ENCODE measurements at regions not wholly inside any gene's neighbourhood (a gene's known extent, or its start where the extent isn't known, plus 50 kb on each side); places are given as distances from the start of the nearest gene placed in this dataset.
"Not testable (repeated sequence)": the region's sequence is repeated elsewhere in the genome, so short reads cannot be mapped to it uniquely, and the experiment has no call there.

- DNase-seq = no peak
Measured at GRCh38 chr5:96483878-96484277, 50.8 kb upstream of the PCSK1 start.

- no peak for DNase-seq
Measured at GRCh38 chr5:96487859-96488258, 54.8 kb upstream of the PCSK1 start.

DNA sequence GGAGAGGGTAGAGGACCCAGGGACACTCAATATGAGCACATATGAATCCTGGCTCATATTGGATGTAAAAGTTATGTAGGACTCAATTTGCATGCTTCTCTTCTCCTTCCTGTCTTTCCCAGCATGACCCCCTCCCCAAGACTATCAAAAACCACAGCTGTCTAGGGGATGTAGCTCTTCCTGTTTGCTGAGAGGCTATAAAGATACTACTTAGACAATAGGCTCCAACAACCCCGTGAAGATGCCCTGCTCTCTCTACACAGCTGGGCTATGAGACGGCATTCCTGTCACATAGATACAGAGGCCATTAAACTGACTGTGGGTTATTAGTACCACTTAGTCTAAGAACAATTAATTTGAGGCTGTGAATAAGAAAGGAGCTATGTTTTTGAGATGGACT lies 56.5 kb upstream of the PCSK1 start:
- DNase-seq = peak in 1 of 3 experiments; percentile 4

GRCh38 chr5:96492459-96493047 lies 59.5 kb upstream of the PCSK1 start:
- DNase-seq = no peak

DNA sequence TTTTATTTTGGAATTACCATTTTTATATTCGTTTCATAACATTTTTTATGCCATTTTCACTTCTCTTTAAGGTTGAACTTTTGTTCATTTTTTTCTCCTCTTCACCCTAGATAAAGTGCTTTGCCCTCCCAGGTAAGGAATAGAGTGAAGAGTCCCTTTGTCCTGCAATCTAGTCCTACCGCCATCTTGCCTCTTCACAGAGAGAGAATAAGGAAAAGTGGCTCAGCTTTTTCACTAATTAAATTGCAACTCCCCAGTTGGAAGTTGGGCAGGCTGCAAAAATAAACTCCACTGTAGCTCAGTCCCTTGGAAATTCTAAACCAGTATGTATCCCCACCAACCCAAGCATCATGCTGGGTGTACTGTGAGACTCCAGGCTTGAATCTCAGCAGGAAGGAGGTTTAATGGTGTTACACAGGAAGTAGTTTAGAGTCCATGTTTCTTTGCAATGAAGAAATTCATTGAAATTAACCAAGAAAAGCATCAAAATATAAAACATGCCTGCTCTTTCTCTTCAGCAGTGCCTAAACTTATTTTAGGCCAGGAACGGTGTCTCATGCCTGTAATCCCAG lies 60.3 kb upstream of the PCSK1 start:
- no peak for DNase-seq

DNA sequence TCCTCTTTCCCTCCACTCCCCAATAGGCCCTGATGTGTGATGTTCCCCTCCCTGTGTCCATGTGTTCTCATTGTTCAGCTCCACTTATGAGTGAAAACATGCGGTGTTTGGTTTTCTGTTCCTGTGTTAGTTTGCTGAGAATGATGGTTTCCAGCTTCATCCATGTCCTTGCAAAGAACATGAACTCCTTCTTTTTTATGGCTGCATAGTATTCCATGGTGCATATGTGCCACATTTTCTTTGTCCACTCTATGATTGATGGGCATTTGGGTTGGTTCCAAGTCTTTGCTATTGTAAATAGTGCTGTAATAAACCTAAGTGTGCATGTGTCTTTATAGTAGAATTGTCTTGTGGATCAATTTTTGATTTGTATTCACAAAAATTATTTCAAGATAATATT lies 62.4 kb upstream of the PCSK1 start:
- DNase-seq = not testable (repeated sequence)

DNA sequence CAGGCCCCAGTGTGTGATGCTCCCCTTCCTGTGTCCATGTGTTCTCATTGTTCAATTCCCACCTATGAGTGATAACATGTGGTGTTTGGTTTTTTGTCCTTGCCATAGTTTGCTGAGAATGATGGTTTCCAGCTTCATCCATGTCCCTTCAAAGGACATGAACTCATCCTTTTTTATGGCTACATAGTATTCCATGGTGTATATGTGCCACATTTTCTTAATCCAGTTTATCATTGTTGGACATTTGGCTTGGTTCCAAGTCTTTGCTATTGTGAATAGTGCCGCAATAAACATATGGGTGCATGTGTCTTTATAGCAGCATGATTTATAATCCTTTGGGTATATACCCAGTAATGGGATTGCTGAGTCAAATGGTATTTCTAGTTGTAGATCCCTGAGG lies 64.0 kb upstream of the PCSK1 start:
- not testable (repeated sequence) for DNase-seq

DNA sequence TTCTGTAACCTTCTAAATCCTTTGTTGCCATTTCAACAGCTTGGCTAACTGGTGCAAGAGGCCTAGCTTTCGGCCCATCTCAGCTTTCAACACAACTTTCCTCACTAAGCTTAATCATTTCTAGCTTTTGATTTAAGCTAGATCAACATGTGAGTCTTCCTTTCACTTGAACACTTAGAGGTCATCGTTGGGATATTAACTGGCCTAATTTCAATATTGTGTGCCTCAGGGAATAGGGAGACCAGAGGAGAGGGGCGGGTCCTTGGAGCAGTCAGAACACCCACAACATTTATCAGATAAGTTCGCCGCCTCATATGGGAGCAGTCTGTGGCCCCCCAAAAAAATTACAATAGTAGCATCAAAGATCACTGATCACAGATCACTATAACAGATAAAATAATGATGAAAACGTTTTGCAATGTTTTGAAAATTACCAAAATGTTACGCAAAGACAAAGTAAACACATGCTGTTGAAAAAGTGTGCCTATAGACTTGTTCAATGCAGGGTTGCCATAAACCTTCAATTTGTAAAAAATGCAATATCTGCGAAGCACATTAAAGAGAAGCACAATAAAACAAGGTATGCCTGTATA lies 66.8 kb upstream of the PCSK1 start:
- no peak for DNase-seq

- no peak for DNase-seq
Measured at GRCh38 chr5:96501991-96502646, 69.1 kb upstream of the PCSK1 start.

- peak in 2 of 3 experiments; percentile 13 to 29 for DNase-seq
Measured at GRCh38 chr5:96503501-96504236, 70.6 kb upstream of the PCSK1 start.

- DNase-seq = no peak
Measured at GRCh38 chr5:96506376-96506775, 73.3 kb upstream of the PCSK1 start.

GRCh38 chr5:96506866-96507527 lies 73.9 kb upstream of the PCSK1 start:
- DNase-seq = no peak

- DNase-seq = no peak
Measured at GRCh38 chr5:96509316-96509715, 76.3 kb upstream of the PCSK1 start.

DNA sequence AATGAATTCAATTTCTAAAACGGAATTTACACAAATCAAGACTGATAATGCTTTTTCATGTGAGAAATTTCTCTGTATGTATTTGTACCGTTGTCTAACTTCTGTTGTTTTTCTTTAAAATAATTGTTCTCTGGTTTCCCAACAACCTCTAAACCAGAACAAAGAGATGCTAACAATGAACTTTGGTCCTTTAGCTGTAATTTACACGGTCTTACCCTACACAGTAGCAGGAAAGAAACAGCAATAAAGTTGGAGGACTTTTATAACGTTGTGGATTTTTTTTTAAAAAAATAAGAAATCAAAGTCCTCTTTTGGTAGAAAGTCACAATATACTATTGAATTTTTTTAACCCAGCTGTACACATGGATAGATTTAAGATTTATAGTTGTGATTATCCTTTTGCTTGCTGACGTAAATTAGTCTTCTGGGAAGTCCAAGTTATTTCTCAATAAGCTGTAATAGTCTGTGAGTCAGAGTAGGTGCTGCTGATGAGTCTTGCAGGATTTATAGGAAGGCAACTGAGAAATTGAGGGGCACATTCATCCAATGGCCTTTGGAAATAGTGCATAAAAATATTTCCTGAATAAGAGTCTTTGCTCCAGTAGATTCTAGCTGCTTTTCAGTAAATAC lies 76.8 kb upstream of the PCSK1 start:
- DNase-seq = no peak

- peak in 1 of 3 experiments; percentile 48 for DNase-seq
Measured at GRCh38 chr5:96516631-96517071, 83.6 kb upstream of the PCSK1 start.

- DNase-seq = peak; percentile 7 to 80 (median 77)
Measured at GRCh38 chr5:96517295-96517694, 84.2 kb upstream of the PCSK1 start.

- no peak for DNase-seq
Measured at GRCh38 chr5:96520345-96520744, 87.3 kb upstream of the PCSK1 start.

DNA sequence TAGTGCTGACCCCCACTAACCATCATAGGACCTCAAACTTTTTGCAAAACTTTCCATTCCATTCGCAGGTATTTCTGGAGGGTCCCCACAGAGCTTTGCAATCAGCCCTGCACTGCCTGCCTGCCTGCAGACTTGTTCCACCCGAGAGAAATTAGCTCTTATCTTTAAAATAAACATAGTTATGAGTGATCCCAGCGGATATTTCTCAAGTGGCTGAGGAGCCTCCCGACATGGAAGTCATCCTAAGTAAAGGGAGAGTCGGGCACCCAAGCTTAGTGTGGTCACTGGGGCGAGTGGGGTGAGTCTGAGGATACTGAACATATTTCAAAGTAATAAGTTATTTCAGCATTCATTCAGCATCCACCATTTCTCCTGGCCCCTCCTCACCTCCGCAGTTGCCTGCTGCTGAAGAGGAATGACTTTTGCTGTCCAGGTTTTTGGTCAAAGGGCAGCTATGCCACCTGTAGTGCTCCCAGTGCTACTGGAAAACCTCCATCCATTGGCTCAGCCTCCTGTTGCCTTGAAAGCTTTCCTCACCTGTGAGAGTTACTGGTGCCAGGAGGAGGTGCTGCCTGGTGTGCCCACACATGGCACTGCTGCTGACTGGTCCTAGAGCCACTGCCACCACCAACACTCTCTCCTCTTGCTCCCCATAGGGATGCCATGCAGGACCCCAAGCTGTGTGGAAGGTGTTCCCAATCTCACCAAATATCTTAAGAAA lies 89.7 kb upstream of the PCSK1 start:
- DNase-seq = no peak

DNA sequence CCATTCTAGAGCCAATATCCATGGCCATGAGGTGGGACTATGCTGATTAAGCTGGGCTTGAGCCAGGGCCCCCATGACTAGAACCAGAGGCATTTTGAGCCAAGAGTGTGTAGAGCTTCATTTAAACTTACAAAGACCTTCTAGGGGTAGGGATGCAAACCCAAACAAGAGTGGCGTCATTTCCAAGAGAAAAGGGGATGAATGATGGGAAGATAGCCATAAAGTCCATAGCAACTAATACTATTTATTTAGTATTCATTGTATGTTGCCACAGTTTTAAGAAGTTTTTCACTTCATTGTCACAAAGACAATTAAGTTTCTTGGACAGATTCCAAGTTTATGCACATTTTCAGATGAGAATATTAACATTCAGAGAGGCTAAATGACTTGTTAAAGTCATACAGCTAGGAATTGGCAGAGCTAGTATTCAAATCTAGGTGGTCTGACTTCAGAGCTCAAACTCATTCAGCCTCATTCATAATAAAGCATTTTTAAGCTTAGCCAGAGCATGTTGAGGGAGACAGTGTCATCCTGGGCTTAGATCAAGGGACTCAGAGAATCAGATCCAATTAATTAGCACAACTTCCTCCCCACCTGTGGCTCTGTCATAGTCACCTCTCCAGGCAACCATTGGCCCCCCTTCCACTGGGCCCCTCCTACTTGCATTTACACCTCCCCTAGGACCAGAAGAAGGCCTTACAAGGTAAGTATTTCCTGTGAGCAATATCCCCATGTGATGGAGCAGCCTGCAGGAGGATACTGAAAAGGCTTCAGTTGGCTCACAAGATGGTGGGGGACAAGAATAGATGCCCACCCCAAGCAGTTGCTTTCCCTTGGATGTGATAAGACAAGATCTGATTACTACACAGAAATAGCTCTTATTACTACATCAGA lies 95.0 kb upstream of the PCSK1 start:
- no peak for DNase-seq

GRCh38 chr5:96528826-96529474 lies 95.9 kb upstream of the PCSK1 start:
- DNase-seq = peak in 1 of 3 experiments; percentile 3
